GM12878 (cell line): ENCODE measurements at regions not wholly inside any gene's neighbourhood (a gene's known extent, or its start where the extent isn't known, plus 50 kb on each side); places are given as distances from the start of the nearest gene placed in this dataset.

ENCODE experiments used
- ASH2L ChIP-seq: fragments of 300-600, 200-600 bp; sonication (generic); IDR thresholded peaks from 2 replicates; pipeline ENCODE4 v1.6.1; 2017; ENCODE audit warnings: low read depth, mild to moderate bottlenecking, borderline replicate concordance
- ATF3 ChIP-seq: IDR thresholded peaks from 2 replicates; pipeline ENCODE4 v1.6.1; 2011; ENCODE audit warnings: low read depth, mild to moderate bottlenecking, low read length, moderate library complexity, borderline replicate concordance; ENCODE audit errors: extremely low read depth
- BCLAF1 ChIP-seq: fragments of 450-650 bp; IDR thresholded peaks from 2 replicates; pipeline ENCODE4 v1.6.1; 2017; ENCODE audit warnings: antibody characterized with exemption, mild to moderate bottlenecking, moderate library complexity
- CTCF ChIP-seq, 3 experiments: IDR thresholded peaks in 2 of 3; conservative IDR thresholded peaks in 1 of 3; 2 replicates each; pipeline ENCODE4 v1.5.1; 2011; ENCODE audit warnings: low read depth in 3 of 3, low read length in 3 of 3, mild to moderate bottlenecking in 3 of 3, control low read depth in 2 of 3, moderate library complexity in 2 of 3, inconsistent platforms in 1 of 3, mixed read lengths in 1 of 3; ENCODE audit not compliant: control insufficient read depth in 2 of 3, insufficient read depth in 1 of 3; ENCODE audit errors: extremely low read depth in 1 of 3
- CUX1 ChIP-seq: IDR thresholded peaks from 2 replicates; pipeline ENCODE4 v1.6.1; 2012; ENCODE audit warnings: improper control_type of control experiment, low read depth, low read length; ENCODE audit not compliant: insufficient replicate concordance
- EZH2 ChIP-seq: IDR thresholded peaks from 2 replicates; pipeline ENCODE4 v1.6.1; 2012; ENCODE audit warnings: low read depth, mild to moderate bottlenecking, control low read depth, inconsistent platforms, low read length, borderline replicate concordance; ENCODE audit not compliant: control insufficient read depth
- HDAC6 ChIP-seq: fragments of 200-600 bp; sonication (generic); IDR thresholded peaks from one replicate; pipeline ENCODE4 v1.8.0; 2017; ENCODE audit warnings: antibody characterized with exemption; ENCODE audit not compliant: unreplicated experiment
- POLR2A ChIP-seq: IDR thresholded peaks from 2 replicates; pipeline ENCODE4 v1.6.1; 2011; ENCODE audit warnings: low read depth, mild to moderate bottlenecking, low read length
- REST ChIP-seq: IDR thresholded peaks from 2 replicates; pipeline ENCODE4 v1.6.1; 2012; ENCODE audit warnings: mild to moderate bottlenecking, low read depth, low read length
- RFX5 ChIP-seq: IDR thresholded peaks from 2 replicates; pipeline ENCODE4 v1.6.1; 2011; ENCODE audit warnings: low read depth, low read length, improper control_type of control experiment
- TCF12 ChIP-seq: IDR thresholded peaks from 2 replicates; pipeline ENCODE4 v1.6.1; 2011; ENCODE audit warnings: low read depth, mild to moderate bottlenecking, low read length
- ZNF592 ChIP-seq: fragments of 450-650 bp; IDR thresholded peaks from 2 replicates; pipeline ENCODE4 v1.6.1; 2017; ENCODE audit warnings: mild to moderate bottlenecking, moderate library complexity
- ZZZ3 ChIP-seq: IDR thresholded peaks from 2 replicates; pipeline ENCODE4 v1.6.1; 2011; ENCODE audit warnings: low read depth; ENCODE audit not compliant: control insufficient read depth, insufficient read length

- TF ChIP-seq HDAC6 (no peak), CUX1 (no peak), ASH2L (no peak), CTCF (IDR thresholded peaks at IDR 0.05 in 2 of 3, conservative IDR thresholded peaks at IDR 0.05 in 1 of 3; ENCODE audit: control insufficient read depth in 2 of 3, extremely low read depth in 1 of 3, insufficient read depth in 1 of 3, low read depth in 3 of 3, low read length in 3 of 3) (no peak), ZZZ3 (no peak), ATF3 (no peak), TCF12 (no peak), POLR2A (no peak), ZNF592 (no peak), BCLAF1 (no peak), RFX5 (no peak), EZH2 (no peak), REST (no peak)
These were observed 429.8 kb upstream of the TPM1 start for GRCh38 chr15:62612771-62613170.
